ENCODE measurements at regions not wholly inside any gene's neighbourhood (a gene's known extent, or its start where the extent isn't known, plus 50 kb on each side); places are given as distances from the start of the nearest gene placed in this dataset.

DNA sequence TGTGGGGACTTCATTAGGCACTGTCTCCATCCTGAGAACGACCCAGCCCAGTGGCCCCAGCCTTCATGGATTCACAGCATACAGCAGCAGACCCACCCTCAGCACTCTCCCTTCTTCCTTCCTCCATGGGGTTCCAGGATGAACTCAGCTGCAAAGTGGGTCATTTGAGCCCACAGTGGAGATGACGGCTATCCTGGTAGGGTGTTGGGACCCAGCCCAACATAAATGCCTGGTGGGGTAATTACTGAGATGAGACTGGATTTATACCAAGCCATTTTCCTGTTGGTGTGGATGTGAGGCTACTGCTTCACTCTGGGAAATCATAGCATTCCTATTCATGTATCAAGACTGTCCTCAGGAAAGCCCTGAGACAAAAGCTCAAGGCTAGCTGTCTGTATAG, 536.7 kb upstream of the TNP1 start:
- TF ChIP-seq, protein P1, sequence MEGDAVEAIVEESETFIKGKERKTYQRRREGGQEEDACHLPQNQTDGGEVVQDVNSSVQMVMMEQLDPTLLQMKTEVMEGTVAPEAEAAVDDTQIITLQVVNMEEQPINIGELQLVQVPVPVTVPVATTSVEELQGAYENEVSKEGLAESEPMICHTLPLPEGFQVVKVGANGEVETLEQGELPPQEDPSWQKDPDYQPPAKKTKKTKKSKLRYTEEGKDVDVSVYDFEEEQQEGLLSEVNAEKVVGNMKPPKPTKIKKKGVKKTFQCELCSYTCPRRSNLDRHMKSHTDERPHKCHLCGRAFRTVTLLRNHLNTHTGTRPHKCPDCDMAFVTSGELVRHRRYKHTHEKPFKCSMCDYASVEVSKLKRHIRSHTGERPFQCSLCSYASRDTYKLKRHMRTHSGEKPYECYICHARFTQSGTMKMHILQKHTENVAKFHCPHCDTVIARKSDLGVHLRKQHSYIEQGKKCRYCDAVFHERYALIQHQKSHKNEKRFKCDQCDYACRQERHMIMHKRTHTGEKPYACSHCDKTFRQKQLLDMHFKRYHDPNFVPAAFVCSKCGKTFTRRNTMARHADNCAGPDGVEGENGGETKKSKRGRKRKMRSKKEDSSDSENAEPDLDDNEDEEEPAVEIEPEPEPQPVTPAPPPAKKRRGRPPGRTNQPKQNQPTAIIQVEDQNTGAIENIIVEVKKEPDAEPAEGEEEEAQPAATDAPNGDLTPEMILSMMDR (conservative IDR thresholded peaks at IDR 0.05): no peak
- no peak for TF ChIP-seq EZH2 (IDR thresholded peaks at IDR 0.05; ENCODE audit: low read depth)

Data from PC-9 (cell line).